Esophagus squamous epithelium (tissue), 5 donors: ENCODE measurements at regions not wholly inside any gene's neighbourhood (a gene's known extent, or its start where the extent isn't known, plus 50 kb on each side); places are given as distances from the start of the nearest gene placed in this dataset.

ENCODE experiments used
- DNase-seq: peaks from one replicate; lab custom pipeline; 2025; lab: John Stamatoyannopoulos, UW
- H3K27ac ChIP-seq, 4 donors: fragments of 200-600 bp; sonication (generic); one replicate each; pipeline ENCODE4 v1.5.1; 2016 to 2019; ENCODE audit warnings: mild to moderate bottlenecking in 1 of 4
- H3K27me3 ChIP-seq, 4 donors: fragments of 200-600 bp; sonication (generic); 1 replicate in 3 of 4; 2 replicates in 1 of 4; pipeline versions ENCODE4 v1.5.1 to v1.6.0; 2017 to 2021; ENCODE audit warnings: antibody characterized with exemption in 1 of 4
- H3K36me3 ChIP-seq, 3 donors: fragments of 200-600 bp; sonication (generic); one replicate each; pipeline ENCODE4 v1.5.1; 2016 to 2019
- H3K4me1 ChIP-seq, 3 donors: fragments of 200-600 bp; sonication (generic); one replicate each; pipeline ENCODE4 v1.5.1; 2017 to 2019
- H3K4me3 ChIP-seq, 4 donors: fragments of 200-600 bp; sonication (generic); 1 replicate in 3 of 4; 2 replicates in 1 of 4; pipeline ENCODE4 v1.5.1; 2016 to 2019; ENCODE audit warnings: mild to moderate bottlenecking in 2 of 4, moderate library complexity in 1 of 4
- H3K9me3 ChIP-seq, 3 donors: fragments of 200-600 bp; sonication (generic); one replicate each; pipeline ENCODE4 v1.5.1; 2016 to 2019
- POLR2A ChIP-seq, 4 donors: fragments of 450-650 bp; IDR thresholded peaks; one replicate each; pipeline ENCODE4 v1.6.1; 2017; ENCODE audit warnings: antibody characterized with exemption in 4 of 4, mild to moderate bottlenecking in 4 of 4, moderate library complexity in 3 of 4
- WGBS, 2 donors: methylation state at CpG; one replicate each; pipeline ENCODE4 v1.1.5; 2018; 5-methylcytosine and 5-hydroxymethylcytosine counted together
- intact Hi-C: fragments of 100-400 bp; cut with DNase I; formaldehyde crosslinking; loops from one replicate; pipeline ENCODE4 v1.15.0; 2022
- TF ChIP-seq, protein P1 (sequence below), 6 experiments: fragments of 450-650 bp in 4 of 6; fragments of 200-600 bp in 2 of 6; sonication (generic) in 2 of 6; IDR thresholded peaks; one replicate each; pipeline ENCODE4 v1.5.1; 2016 to 2019; ENCODE audit warnings: antibody characterized with exemption in 6 of 6, mild to moderate bottlenecking in 4 of 6, moderate library complexity in 4 of 6
- donor health status: DM: yes; HTN: yes; CAD: no.

DNA sequence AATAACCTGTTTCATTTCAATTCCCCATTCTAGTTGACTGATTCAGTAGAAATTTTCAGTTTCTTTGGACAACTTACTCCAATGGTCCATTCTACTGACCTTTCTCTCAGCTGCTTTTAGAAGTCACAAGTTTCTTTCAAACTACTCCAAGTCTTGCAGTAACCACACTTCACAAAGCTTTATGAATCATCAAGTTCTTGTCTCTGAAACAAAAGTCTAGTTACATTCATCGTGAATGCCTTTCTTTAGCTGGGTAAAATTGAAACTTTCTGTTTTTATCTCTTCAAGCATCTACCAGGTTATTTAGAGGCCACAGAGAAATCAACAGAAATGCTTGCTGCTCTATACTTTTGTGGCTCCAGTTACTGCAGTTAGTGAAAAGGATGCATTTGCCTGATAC, 405.4 kb downstream of the TMEM232 start:
- Histone ChIP-seq H3K4me3 (no peak overlapping the region), H3K36me3 (no peaks in the 10 kb centered on the region), H3K27ac (no peak overlapping the region), H3K27me3 (no peaks in the 10 kb centered on the region), H3K4me1 (no peaks in the 10 kb centered on the region), H3K9me3 (no peaks in the 10 kb centered on the region)
- no peak for DNase-seq
- 63 to 76% methylated on average over 1 of the region's 1 CpG for WGBS, 2 donors
- TF ChIP-seq, protein P1, sequence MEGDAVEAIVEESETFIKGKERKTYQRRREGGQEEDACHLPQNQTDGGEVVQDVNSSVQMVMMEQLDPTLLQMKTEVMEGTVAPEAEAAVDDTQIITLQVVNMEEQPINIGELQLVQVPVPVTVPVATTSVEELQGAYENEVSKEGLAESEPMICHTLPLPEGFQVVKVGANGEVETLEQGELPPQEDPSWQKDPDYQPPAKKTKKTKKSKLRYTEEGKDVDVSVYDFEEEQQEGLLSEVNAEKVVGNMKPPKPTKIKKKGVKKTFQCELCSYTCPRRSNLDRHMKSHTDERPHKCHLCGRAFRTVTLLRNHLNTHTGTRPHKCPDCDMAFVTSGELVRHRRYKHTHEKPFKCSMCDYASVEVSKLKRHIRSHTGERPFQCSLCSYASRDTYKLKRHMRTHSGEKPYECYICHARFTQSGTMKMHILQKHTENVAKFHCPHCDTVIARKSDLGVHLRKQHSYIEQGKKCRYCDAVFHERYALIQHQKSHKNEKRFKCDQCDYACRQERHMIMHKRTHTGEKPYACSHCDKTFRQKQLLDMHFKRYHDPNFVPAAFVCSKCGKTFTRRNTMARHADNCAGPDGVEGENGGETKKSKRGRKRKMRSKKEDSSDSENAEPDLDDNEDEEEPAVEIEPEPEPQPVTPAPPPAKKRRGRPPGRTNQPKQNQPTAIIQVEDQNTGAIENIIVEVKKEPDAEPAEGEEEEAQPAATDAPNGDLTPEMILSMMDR (IDR thresholded peaks at IDR 0.05): no peak
- no peak for TF ChIP-seq POLR2A (IDR thresholded peaks at IDR 0.05)
- intact Hi-C loops: no loop called here

DNA sequence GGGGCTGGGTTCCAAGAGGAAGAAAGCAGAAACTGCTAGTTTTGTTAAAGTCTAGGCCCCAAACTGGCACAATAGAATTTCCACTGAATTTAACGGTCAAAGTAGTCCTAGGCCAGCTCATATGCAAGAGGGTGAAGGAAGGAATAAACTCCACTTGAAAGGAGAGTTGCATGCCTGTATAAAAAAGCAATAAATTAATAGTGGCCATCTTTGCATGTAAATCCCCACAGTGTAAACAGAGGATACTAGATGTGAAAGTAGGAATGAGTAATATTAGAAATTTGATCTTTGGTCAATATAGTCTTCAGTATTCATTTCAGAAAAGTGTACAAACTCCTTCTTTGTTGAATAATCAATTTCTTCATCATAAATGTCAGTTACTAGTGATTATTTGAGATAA, 403.1 kb downstream of the TMEM232 start:
- Histone ChIP-seq H3K36me3 (no peaks in the 10 kb centered on the region), H3K27me3 (no peaks in the 10 kb centered on the region), H3K27ac (no peak overlapping the region), H3K9me3 (no peaks in the 10 kb centered on the region), H3K4me1 (no peaks in the 10 kb centered on the region), H3K4me3 (no peak overlapping the region)
- intact Hi-C loops: no loop called here
- 67 to 100% methylated on average over 1 of the region's 1 CpG for WGBS, 2 donors
- TF ChIP-seq, protein P1 (IDR thresholded peaks at IDR 0.05): no peak
- no peak for TF ChIP-seq POLR2A (IDR thresholded peaks at IDR 0.05)
- no peak for DNase-seq

DNA sequence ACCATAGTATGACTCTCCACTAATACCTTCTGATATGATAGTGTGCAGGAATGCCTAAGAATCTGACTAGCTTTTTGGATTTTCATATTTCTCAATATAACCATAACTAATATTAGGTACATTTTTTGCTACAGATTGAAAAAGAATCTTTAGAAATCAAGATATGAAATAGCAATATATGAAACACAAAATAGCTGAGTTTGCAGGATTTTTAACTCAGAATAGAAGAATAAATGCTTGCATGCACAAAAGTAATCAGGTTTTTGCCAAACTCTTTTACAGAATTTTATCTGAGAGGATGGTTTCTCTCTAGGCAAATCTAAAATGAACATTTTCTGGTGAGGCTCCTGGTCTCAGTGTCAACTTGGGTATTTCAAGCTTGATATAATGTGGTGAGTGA, 402.6 kb downstream of the TMEM232 start:
- H3K4me3 ChIP-seq: no peak overlapping the region
- intact Hi-C loops: no loop called here
- H3K9me3 ChIP-seq: no peaks in the 10 kb centered on the region
- H3K4me1 ChIP-seq: no peaks in the 10 kb centered on the region
- H3K27ac ChIP-seq: no peak overlapping the region
- no peaks in the 10 kb centered on the region for H3K27me3 ChIP-seq
- no peaks in the 10 kb centered on the region for H3K36me3 ChIP-seq
- DNase-seq: no peak
- TF ChIP-seq POLR2A (IDR thresholded peaks at IDR 0.05): no peak
- TF ChIP-seq, protein P1 (IDR thresholded peaks at IDR 0.05): no peak

DNA sequence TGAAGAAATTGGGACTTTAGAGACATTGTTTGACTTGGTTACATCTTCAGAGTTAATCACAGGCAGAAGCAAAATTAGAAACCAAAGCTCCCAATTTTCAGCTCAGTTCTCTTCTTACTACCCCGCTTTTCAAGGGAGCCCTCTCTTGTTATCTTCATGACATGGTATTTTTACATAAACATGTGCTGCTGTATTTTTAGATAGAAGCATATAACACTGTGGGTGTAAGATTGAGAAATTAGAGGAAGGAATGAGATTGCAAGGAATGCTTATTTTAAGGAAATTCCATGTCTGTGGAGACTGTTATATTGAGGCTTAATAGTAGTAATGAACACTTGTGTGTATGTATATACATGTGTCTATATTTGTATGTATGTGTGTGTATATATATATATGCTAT, 401.6 kb downstream of the TMEM232 start:
- Histone ChIP-seq H3K27me3 (no peaks in the 10 kb centered on the region), H3K9me3 (no peaks in the 10 kb centered on the region), H3K4me1 (no peaks in the 10 kb centered on the region), H3K4me3 (no peak overlapping the region), H3K27ac (no peak overlapping the region), H3K36me3 (no peaks in the 10 kb centered on the region)
- DNase-seq: no peak
- intact Hi-C loops: no loop called here
- WGBS, 2 donors: 82 to 88% methylated on average over 1 of the region's 1 CpG
- TF ChIP-seq POLR2A (IDR thresholded peaks at IDR 0.05): no peak
- TF ChIP-seq, protein P1 (IDR thresholded peaks at IDR 0.05): no peak

DNA sequence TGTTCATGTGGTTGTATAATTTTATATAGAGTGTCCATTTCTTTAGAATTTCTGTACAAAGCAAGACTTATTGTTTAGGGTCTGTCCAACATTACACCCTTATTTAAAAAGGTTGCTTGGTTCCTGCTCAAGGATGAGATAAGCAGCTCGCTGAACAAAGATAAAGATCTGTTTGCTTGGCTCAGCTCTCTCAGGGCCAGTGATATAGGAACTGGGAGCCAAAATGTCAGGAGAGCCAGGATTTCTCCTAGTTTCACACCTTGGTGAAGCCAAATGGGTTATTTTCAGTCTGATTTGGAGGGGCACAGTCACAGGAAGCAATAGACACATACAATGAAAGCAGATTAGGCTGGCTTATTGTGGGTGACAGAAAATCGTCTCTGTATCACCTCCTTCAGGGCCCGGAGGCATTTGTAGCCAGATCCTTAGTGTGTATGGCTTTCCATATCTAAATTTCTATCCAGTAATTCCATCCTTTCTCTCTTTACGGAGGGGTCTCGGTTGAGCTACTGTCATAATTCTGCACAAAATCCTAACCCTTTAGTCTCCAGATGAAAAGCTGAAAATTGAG, 396.4 kb downstream of the TMEM232 start:
- H3K4me3 ChIP-seq: no peak overlapping the region
- no peaks in the 10 kb centered on the region for H3K36me3 ChIP-seq
- DNase-seq: no peak
- no peaks in the 10 kb centered on the region for H3K27me3 ChIP-seq
- intact Hi-C loops: no loop called here
- no peaks in the 10 kb centered on the region for H3K4me1 ChIP-seq
- TF ChIP-seq, protein P1 (IDR thresholded peaks at IDR 0.05): no peak
- no peak for TF ChIP-seq POLR2A (IDR thresholded peaks at IDR 0.05)
- H3K27ac ChIP-seq: no peak overlapping the region
- 54 to 65% methylated on average over 5 of the region's 5 CpGs for WGBS, 2 donors
- H3K9me3 ChIP-seq: no peaks in the 10 kb centered on the region
